ENCODE measurements at regions not wholly inside any gene's neighbourhood (a gene's known extent, or its start where the extent isn't known, plus 50 kb on each side); places are given as distances from the start of the nearest gene placed in this dataset.

DNA sequence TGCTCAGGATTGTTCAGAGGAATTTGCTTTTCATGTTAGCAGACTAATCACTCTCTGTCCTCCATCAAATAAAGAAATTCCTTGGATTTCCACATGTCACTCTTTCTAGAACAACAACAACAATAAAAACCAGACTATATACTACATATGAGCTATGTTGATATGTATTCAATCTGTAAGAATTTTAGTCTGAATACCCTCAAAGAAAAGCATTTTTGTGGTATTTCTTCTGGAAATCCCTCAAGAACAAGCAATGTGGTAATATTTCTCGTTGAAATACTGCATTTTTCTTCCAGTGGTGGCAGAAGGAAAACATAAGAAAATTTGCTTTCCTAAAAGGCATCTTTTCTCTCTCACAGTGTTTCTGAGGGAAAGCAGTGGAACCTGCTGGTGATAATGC, 312.6 kb upstream of the RSPO3 start:
- TF ChIP-seq, protein P1, sequence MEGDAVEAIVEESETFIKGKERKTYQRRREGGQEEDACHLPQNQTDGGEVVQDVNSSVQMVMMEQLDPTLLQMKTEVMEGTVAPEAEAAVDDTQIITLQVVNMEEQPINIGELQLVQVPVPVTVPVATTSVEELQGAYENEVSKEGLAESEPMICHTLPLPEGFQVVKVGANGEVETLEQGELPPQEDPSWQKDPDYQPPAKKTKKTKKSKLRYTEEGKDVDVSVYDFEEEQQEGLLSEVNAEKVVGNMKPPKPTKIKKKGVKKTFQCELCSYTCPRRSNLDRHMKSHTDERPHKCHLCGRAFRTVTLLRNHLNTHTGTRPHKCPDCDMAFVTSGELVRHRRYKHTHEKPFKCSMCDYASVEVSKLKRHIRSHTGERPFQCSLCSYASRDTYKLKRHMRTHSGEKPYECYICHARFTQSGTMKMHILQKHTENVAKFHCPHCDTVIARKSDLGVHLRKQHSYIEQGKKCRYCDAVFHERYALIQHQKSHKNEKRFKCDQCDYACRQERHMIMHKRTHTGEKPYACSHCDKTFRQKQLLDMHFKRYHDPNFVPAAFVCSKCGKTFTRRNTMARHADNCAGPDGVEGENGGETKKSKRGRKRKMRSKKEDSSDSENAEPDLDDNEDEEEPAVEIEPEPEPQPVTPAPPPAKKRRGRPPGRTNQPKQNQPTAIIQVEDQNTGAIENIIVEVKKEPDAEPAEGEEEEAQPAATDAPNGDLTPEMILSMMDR (IDR thresholded peaks at IDR 0.05), result no peak
- no peak for TF ChIP-seq POLR2AphosphoS5 (IDR thresholded peaks at IDR 0.05; ENCODE audit: insufficient read depth in 1 of 2, low read depth in 1 of 2)
